T-helper 17 cell (primary cell): ENCODE measurements at regions not wholly inside any gene's neighbourhood (a gene's known extent, or its start where the extent isn't known, plus 50 kb on each side); places are given as distances from the start of the nearest gene placed in this dataset.
"Not testable (repeated sequence)": the region's sequence is repeated elsewhere in the genome, so short reads cannot be mapped to it uniquely, and the experiment has no call there.

Experiments used
- ATAC-seq: fragments of 150-1000 bp; cut with Tn5 transposase; 2 replicates; pipeline ENCODE4 v1.10.0; 2021; ENCODE audit warnings: mild to moderate bottlenecking, moderate library complexity
- DNase-seq, 3 donors: peaks; one replicate each; pipeline versions ENCODE4 v3.0.0 to v3.0.0-alpha.2; 2020 to 2021
- H3K9me3 ChIP-seq: one replicate; pipeline ENCODE4 v1.7.0; 2013; ENCODE audit warnings: low read length, mild to moderate bottlenecking; ENCODE audit not compliant: control insufficient read depth, poor library complexity, severe bottlenecking
- H3K27ac Mint-ChIP-seq: one replicate; pipeline ENCODE4 v1.8.0; 2022; ENCODE audit warnings: mild to moderate bottlenecking, moderate library complexity, mixed read lengths
- H3K27me3 Mint-ChIP-seq: one replicate; pipeline ENCODE4 v1.8.0; 2022; ENCODE audit warnings: mixed read lengths
- H3K36me3 Mint-ChIP-seq: one replicate; pipeline ENCODE4 v1.8.0; 2022; ENCODE audit warnings: low read depth, mixed read lengths
- H3K4me1 Mint-ChIP-seq: one replicate; pipeline ENCODE4 v1.8.0; 2022; ENCODE audit warnings: mild to moderate bottlenecking, mixed read lengths
- H3K4me3 Mint-ChIP-seq: one replicate; pipeline ENCODE4 v1.8.0; 2022; ENCODE audit warnings: mild to moderate bottlenecking, moderate library complexity, mixed read lengths

- DNase-seq: no peak
- ATAC-seq: no peak
- Mint-ChIP-seq H3K27ac (no peak overlapping the region), H3K4me3 (no peak overlapping the region), H3K4me1 (peaks cover 2% of the 10 kb centered on the region), H3K36me3 (peaks cover 2% of the 10 kb centered on the region), H3K27me3 (no peaks in the 10 kb centered on the region)
- H3K9me3 ChIP-seq: no peaks in the 10 kb centered on the region
Observed at GRCh38 chr12:75622492-75622891, 111.1 kb upstream of the KRR1 start.

GRCh38 chr12:75614396-75614795 lies 103.0 kb upstream of the KRR1 start:
- not testable (repeated sequence) for ATAC-seq, DNase-seq, H3K4me3 Mint-ChIP-seq, H3K36me3 Mint-ChIP-seq, H3K27ac Mint-ChIP-seq, H3K9me3 ChIP-seq, H3K4me1 Mint-ChIP-seq
- peaks cover 12% of the 10 kb centered on the region for H3K27me3 Mint-ChIP-seq

GRCh38 chr12:75613981-75614380 lies 102.6 kb upstream of the KRR1 start:
- Mint-ChIP-seq H3K36me3 (no peaks in the 10 kb centered on the region), H3K27me3 (peaks cover 12% of the 10 kb centered on the region), H3K4me3 (no peak overlapping the region), H3K4me1 (no peaks in the 10 kb centered on the region), H3K27ac (no peak overlapping the region)
- H3K9me3 ChIP-seq: no peaks in the 10 kb centered on the region
- no peak for ATAC-seq
- no peak for DNase-seq

- no peak for ATAC-seq
- H3K36me3 Mint-ChIP-seq: no peaks in the 10 kb centered on the region
- H3K27me3 Mint-ChIP-seq: peaks cover 12% of the 10 kb centered on the region
- no peak for DNase-seq
- no peak overlapping the region for H3K27ac Mint-ChIP-seq
- no peak overlapping the region for H3K4me3 Mint-ChIP-seq
- no peaks in the 10 kb centered on the region for H3K9me3 ChIP-seq
- H3K4me1 Mint-ChIP-seq: no peaks in the 10 kb centered on the region
Observed at GRCh38 chr12:75611041-75611440, 99.6 kb upstream of the KRR1 start.

- Mint-ChIP-seq H3K27me3 (peaks cover 5% of the 10 kb centered on the region), H3K27ac (no peak overlapping the region), H3K36me3 (no peaks in the 10 kb centered on the region), H3K4me1 (no peaks in the 10 kb centered on the region), H3K4me3 (no peak overlapping the region)
- no peak for ATAC-seq
- no peaks in the 10 kb centered on the region for H3K9me3 ChIP-seq
- no peak for DNase-seq
Observed at GRCh38 chr12:75606956-75607355, 95.5 kb upstream of the KRR1 start.

- no peak for ATAC-seq
Observed at GRCh38 chr12:75606151-75606550, 94.7 kb upstream of the KRR1 start.

GRCh38 chr12:75603475-75603874 lies 92.1 kb upstream of the KRR1 start:
- no peak for DNase-seq

More at GRCh38 chr12:75606151-75606550, 94.7 kb upstream of the KRR1 start:
- DNase-seq: no peak
- Mint-ChIP-seq H3K36me3 (no peaks in the 10 kb centered on the region), H3K4me3 (no peak overlapping the region), H3K27me3 (no peaks in the 10 kb centered on the region), H3K4me1 (no peaks in the 10 kb centered on the region), H3K27ac (no peak overlapping the region)
- H3K9me3 ChIP-seq: no peaks in the 10 kb centered on the region

GRCh38 chr12:75602106-75602505 lies 90.7 kb upstream of the KRR1 start:
- H3K27ac Mint-ChIP-seq: no peak overlapping the region
- H3K9me3 ChIP-seq: no peaks in the 10 kb centered on the region
- H3K4me1 Mint-ChIP-seq: no peaks in the 10 kb centered on the region
- H3K36me3 Mint-ChIP-seq: no peaks in the 10 kb centered on the region
- DNase-seq (no peak), ATAC-seq (no peak)
- H3K4me3 Mint-ChIP-seq: no peak overlapping the region
- H3K27me3 Mint-ChIP-seq: peaks cover 8% of the 10 kb centered on the region

More at GRCh38 chr12:75603475-75603874, 92.1 kb upstream of the KRR1 start:
- peaks cover 8% of the 10 kb centered on the region for H3K27me3 Mint-ChIP-seq
- no peak overlapping the region for H3K27ac Mint-ChIP-seq
- no peak overlapping the region for H3K4me3 Mint-ChIP-seq
- no peaks in the 10 kb centered on the region for H3K36me3 Mint-ChIP-seq
- no peak for ATAC-seq
- H3K9me3 ChIP-seq: no peaks in the 10 kb centered on the region
- H3K4me1 Mint-ChIP-seq: no peaks in the 10 kb centered on the region

- H3K36me3 Mint-ChIP-seq: no peaks in the 10 kb centered on the region
- ATAC-seq: no peak
- no peaks in the 10 kb centered on the region for H3K4me1 Mint-ChIP-seq
- DNase-seq: no peak
- peaks cover 8% of the 10 kb centered on the region for H3K27me3 Mint-ChIP-seq
- no peak overlapping the region for H3K27ac Mint-ChIP-seq
- H3K4me3 Mint-ChIP-seq: no peak overlapping the region
- no peaks in the 10 kb centered on the region for H3K9me3 ChIP-seq
Observed at GRCh38 chr12:75600146-75600545, 88.7 kb upstream of the KRR1 start.

- H3K4me3 Mint-ChIP-seq: no peak overlapping the region
- H3K36me3 Mint-ChIP-seq: no peaks in the 10 kb centered on the region
- no peak overlapping the region for H3K27ac Mint-ChIP-seq
- no peak for DNase-seq
- H3K27me3 Mint-ChIP-seq: peaks cover 8% of the 10 kb centered on the region
- no peaks in the 10 kb centered on the region for H3K9me3 ChIP-seq
- no peak for ATAC-seq
- H3K4me1 Mint-ChIP-seq: no peaks in the 10 kb centered on the region
Observed at GRCh38 chr12:75599061-75599460, 87.7 kb upstream of the KRR1 start.

GRCh38 chr12:75596406-75596805 lies 85.0 kb upstream of the KRR1 start:
- H3K27me3 Mint-ChIP-seq: peaks cover 14% of the 10 kb centered on the region
- DNase-seq: no peak
- peaks cover 2% of the 10 kb centered on the region for H3K4me1 Mint-ChIP-seq
- H3K9me3 ChIP-seq: no peaks in the 10 kb centered on the region
- H3K4me3 Mint-ChIP-seq: no peak overlapping the region
- ATAC-seq: no peak
- no peaks in the 10 kb centered on the region for H3K36me3 Mint-ChIP-seq
- no peak overlapping the region for H3K27ac Mint-ChIP-seq

GRCh38 chr12:75592638-75593335 lies 81.4 kb upstream of the KRR1 start:
- Mint-ChIP-seq H3K4me3 (no peak overlapping the region), H3K27me3 (peaks cover 20% of the 10 kb centered on the region), H3K4me1 (peaks cover 2% of the 10 kb centered on the region), H3K36me3 (peaks cover 5% of the 10 kb centered on the region), H3K27ac (no peak overlapping the region)
- no peaks in the 10 kb centered on the region for H3K9me3 ChIP-seq
- DNase-seq (no peak), ATAC-seq (no peak)

GRCh38 chr12:75592086-75592485 lies 80.7 kb upstream of the KRR1 start:
- no peaks in the 10 kb centered on the region for H3K9me3 ChIP-seq
- no peak for ATAC-seq

GRCh38 chr12:75591628-75592027 lies 80.2 kb upstream of the KRR1 start:
- DNase-seq (no peak), ATAC-seq (no peak)
- Mint-ChIP-seq H3K4me1 (peaks cover 2% of the 10 kb centered on the region), H3K4me3 (no peak overlapping the region), H3K36me3 (peaks cover 5% of the 10 kb centered on the region), H3K27ac (no peak overlapping the region), H3K27me3 (peaks cover 30% of the 10 kb centered on the region)
- H3K9me3 ChIP-seq: no peaks in the 10 kb centered on the region

More at GRCh38 chr12:75592086-75592485, 80.7 kb upstream of the KRR1 start:
- Mint-ChIP-seq H3K4me1 (peaks cover 2% of the 10 kb centered on the region), H3K36me3 (peaks cover 5% of the 10 kb centered on the region), H3K27ac (no peak overlapping the region), H3K27me3 (peaks cover 26% of the 10 kb centered on the region), H3K4me3 (no peak overlapping the region)
- no peak for DNase-seq
